HG02610 (cell line): ENCODE measurements at regions not wholly inside any gene's neighbourhood (a gene's known extent, or its start where the extent isn't known, plus 50 kb on each side); places are given as distances from the start of the nearest gene placed in this dataset.
"Not testable (repeated sequence)": the region's sequence is repeated elsewhere in the genome, so short reads cannot be mapped to it uniquely, and the experiment has no call there.

Experiments
- ATAC-seq: cut with Tn5 transposase; IDR thresholded peaks from one replicate; pipeline ENCODE4 v1.9.1; 2021; ENCODE audit warnings: mild to moderate bottlenecking, moderate library complexity; ENCODE audit not compliant: unreplicated experiment

DNA sequence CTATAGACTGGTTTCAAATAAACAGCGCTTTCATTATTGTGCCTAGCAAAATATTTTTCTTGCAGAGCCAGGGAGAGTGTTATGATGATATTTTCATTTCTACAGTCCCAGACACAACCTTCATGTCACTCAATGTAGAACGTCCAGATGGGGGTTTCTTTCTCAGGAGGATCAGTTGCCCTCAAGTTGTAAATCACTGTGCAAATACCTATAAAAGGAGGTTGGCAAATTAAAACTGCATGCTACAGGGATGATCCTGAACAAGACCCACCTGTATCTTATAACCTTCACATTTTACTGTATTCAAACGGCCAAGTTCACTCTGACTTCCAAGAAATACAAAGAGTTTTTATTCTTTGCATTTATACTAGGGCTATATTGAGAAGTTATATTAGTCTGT, 486.0 kb downstream of the EDEM1 start:
- no peak for ATAC-seq

DNA sequence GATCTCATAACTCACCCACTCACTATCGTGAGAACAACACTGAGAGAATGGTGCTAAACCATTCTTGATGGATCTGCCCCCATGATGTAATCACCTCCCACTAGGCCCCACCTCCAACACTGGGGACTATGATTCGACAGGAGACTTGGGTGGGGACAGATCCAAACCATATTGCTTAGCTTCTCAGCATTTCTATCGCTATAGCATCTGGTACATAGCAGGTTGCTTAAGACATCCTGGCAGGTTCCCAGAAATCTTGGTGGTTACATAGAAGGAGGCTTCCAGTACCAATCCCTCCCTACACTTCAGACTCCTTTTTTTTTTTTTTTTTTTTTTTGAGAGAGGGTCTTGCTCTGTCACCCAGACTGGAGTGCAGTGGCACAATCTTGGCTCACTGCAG, 487.8 kb downstream of the EDEM1 start:
- no peak for ATAC-seq

DNA sequence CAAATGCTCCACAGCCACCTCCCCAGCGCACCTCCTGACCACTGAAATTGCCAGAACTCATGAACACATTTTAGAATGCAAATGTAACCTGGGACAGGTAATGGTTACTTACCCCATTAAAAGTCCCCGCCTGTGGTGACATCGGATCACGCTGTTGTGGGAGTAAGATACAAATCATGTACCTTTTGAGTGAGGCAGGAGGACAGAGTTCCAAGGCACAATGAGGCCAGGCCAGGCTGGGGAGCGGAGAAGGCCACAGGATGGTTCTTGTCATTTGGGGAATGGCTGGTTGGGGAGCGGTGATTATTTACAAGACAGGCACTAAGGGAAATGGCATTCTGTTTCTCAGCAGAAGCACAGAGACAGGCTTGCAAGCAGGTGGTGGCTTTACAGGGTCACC, 490.0 kb downstream of the EDEM1 start:
- no peak for ATAC-seq

DNA sequence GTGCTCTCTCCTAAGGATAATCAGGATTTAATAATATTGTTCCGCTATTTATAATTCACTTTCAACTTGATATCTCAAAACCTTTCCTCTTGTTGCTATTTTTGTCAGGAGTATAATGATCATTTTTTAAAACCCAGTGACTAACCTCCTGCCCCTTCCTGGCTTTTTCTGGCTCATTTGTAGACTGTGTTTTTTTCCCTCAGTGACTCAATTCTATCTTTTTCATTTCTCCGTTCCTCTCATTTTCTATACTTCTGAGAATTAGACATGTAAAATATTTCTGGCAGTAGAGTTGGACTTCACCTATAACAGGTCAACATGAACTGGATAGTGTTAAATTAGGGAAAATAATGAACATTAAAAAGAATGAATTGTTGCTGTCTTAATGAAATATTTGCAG, 490.7 kb downstream of the EDEM1 start:
- ATAC-seq = no peak

DNA sequence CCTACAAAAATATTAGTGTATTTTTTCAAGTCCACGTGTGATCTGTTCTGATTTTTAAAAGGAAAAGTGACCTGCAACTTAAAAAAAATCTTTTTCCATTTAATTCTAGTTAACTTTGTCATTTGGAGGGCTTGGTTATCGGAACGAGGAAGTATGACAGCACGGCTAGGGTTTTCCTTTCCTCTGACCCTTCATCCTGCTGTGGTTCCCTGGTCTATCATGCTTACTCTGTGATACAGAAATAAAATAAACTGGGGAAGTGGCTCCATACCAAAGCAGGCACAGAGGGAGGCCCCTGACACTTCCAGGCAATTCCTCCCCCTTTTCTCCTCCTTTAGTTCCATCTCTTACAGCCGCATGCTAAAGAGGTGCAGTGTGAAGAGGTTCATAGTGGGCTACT, 491.3 kb downstream of the EDEM1 start:
- ATAC-seq = no peak

DNA sequence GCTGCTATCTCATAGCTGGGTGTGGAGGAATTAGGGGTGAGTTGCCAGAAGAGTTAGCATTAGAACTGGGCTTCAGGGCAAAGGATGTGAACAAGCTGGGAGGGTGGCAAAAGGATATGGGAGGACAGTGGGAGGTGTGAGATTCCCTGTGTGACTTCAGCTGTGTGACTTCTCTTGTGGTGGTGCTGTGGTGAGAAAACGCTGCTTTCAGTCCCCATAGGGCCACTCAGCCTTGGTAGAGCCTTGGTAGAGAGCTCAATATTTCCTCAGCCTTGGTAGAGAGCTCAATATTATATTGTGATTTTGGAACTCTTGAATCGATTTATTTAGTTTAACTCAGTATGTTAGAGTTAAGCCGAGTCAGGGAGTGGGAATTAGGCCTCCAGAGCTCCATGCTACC, 499.7 kb downstream of the EDEM1 start:
- no peak for ATAC-seq

DNA sequence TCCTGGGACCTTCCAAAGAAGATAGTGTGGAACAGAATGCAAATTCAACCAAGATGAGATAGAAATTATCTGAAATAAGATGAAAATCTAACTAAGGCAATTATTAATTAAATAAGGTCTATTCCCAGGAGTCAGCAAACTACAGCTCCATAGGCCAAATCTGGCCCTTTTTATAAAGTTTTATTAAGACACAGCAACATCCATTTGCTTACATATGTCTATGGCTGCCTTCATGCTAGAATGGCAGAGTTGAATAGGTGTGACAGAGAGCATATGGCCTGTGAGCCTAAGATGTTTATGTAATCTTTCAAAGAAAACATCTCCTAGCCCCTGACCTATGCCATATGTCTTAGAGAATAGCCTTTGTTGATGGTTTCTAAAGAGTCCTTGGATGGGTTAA, 503.0 kb downstream of the EDEM1 start:
- ATAC-seq = no peak

DNA sequence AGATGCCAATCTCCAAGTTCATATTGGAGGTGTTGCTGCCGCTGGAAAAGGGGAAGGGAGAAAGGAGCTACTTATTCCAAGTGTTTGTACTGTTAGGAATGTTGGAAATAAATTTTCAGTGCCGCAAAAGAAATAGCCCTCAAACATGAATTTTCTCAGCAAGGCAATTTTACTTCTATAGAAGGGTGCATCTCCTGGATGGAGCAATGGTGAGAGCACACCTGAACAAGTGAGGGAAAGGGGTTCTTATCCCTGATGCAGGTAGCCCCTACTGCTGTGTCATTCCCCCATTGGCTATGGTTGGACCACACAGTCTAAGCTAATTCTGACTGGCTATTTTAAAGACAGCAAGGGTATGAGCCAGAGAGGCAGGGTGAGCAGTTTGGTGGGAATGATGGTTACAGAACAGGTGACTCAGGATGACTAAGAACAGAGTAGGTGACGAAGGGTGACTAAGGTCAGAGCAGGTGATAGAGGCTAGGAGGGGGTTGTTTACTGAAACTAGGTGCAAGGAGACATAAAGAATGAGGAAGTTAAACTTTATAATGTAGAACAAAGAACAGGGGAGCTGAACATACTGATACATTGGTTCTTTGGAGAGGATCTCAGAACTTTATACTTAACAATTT, 503.5 kb downstream of the EDEM1 start:
- ATAC-seq = no peak

DNA sequence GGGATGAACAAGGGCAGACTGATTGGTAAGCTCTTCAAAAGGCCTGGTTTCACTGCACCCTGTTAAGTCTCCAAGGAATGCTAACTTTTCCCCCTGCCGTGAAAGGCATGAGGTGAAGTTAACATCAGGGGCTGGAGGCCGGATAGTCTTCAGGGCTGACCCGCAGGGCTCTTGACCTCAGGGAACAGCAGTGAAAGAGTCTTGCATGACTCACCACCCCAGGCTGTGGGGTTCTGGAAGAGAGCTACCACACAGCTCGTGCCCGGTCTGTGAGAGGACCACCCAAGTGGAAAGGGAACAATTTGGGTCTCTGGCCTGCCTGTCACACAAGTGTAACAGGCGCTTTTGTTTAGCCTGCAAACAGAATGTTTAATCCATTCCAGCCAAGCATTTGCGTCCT, 504.9 kb downstream of the EDEM1 start:
- no peak for ATAC-seq

DNA sequence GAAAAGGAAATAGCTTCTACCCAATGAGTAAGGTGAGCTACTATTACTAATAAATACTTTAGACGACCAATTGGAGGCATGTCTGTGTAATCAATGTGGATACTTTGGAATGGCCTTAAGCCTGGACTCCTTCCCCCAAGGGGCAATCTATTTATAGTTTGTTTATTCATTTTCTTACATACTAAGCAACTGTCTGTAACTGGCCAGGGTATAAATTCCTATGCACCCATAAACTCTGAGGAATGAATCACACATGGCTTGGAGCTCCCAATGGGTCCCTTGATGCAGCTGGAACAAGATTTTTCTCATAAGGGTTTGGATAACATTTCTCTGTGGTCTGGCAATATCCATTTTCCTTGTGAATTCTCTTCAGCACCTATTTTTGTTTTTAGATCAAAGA, 506.8 kb downstream of the EDEM1 start:
- no peak for ATAC-seq

DNA sequence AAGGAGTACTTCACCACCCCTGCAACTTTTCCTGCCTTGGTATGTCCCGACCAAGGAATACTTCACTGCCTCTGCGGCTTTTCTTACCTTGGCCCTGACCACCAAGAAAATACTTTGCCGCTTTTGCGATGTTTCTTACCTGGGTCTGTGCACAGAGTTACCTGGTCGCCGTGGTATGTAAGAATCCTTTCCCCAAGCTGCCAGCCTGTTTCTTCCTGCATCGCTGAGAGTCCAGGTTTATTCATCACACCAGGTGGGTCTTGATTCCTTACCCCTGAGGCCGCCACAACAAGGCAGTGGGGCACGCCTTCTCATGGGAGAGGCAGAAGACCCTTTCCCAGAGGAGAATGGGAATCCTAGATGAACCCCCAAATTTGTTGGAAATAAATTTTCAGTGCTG, 511.3 kb downstream of the EDEM1 start:
- ATAC-seq = no peak

DNA sequence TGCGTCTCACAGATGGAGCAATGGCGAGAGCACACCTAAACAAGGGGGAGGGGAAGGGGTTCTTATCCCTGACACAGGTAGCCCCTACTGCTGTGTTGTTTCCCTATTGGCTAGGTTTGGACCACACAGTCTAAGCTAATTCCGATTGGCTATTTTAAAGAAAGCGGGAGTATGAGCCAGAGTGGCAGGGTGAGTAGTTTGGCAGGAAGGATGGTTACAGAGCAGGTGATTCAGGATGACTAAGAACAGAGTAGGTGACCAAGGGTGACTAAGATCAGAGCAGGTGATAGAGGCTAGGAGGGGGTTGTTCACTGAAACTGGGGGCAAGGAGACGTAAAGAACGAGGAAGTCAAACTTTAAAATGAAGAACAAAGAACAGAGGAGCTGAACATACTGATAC, 511.8 kb downstream of the EDEM1 start:
- ATAC-seq = no peak

DNA sequence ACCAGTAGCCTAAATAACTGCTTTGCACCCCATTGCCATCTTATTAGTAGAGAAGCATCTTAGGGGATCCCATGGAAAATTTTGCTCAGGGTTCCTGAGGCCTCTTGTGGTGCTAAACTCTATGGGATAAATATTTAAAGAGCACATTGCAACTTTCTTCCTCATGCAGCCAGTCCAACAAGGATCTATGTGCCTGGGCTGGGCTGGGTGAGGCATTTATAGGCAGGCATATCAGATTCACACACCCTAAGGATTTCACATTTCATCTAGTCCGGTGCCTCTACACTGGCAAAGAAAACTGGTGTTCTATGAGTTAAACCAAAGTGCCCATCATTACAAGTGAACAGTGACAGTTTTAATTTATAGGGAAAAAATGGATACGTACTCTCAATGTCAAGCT, 512.3 kb downstream of the EDEM1 start:
- no peak for ATAC-seq

DNA sequence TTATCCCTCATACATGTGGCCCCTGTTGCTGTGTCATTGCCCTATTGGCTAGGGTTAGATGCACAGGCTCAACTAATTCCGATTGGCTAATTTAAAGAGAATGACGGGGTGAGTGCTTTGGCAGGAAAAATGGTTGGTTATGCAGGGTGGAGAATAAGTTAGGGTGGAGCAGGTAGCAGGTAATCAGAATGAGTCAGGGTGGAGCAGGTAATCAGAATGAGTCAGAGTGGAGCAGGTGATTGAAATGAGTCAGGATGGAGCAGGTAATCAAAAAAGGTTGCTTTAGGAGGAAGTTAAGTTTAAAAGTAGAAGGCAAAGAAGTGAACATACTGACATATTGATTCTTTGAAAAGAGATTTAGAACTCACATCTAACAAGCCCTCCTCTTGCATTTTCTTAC, 513.5 kb downstream of the EDEM1 start:
- not testable (repeated sequence) for ATAC-seq

DNA sequence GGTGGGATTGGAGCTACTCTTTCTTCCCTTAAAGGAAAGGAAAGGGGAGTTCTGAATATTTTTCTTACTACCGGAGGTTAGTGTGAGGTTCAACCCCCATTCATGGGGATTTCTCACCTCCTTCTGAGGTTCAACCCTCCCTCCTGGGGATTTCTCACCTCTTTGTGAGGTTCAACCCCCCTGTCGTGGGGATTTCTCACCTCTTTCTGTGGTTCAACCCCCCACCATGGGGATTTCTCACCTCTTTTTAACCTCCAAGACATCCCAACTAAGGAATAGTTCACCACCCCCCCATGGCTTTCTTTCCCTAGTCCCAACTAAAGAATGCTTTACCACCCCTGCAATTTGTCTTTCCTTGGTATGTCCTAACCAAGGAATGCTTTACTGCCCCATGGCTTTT, 520.3 kb downstream of the EDEM1 start:
- ATAC-seq = peak; percentile 65

DNA sequence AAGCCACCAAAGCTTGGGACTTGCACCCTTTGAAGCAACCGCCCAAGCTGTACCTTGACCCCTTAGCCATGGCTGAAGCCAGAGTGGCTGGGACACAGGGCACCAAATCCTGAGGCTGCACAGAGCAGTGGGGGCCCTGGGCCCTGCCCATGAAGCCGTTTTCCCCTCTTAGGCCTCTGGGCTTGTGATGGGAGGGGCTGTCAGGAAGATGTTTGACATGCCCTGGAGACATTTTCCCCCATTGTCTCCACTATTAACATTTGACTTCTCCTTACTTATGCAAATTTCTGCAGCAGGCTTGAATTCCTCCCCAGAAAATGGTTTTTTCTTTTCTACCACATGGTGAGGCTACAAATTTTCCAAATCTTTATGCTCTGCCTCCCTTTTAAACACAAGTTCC, 522.2 kb downstream of the EDEM1 start:
- no peak for ATAC-seq

DNA sequence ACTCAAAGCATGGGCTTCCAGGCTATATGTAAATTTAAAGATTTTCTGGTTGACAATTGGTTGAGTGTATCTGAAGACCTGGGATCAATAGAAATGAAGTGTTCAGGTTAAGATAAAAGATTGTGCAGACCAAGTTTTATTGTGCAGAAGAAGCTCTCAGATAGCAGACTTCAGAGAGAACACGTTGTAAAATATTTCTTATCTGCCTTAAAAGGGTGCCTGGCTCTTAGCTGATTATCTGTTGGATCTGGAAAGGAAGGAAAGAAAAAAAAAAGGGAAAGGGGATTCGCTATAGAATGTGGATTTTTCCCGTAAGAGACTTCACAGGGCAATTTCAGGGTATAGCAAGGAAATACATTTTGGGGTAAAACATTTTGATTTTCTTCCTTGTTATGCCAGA, 523.2 kb downstream of the EDEM1 start:
- ATAC-seq = no peak

DNA sequence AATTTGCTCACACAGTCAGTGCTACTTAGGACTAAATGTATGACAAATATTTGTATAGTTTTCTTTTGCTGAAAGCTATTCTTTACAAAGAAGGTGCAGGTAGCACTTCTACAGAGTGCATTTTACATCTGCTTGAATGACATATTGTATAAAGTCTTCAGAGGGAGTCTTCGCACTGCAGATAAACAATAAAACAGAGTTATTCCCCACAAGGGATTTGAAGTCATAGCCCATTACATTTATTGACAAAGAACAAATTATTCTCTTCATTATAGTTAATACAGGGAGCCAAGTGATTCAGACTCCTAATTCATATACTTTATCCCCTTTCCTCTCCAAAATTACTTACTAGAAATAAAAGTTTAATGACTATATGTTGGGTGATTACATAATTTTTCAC, 529.7 kb downstream of the EDEM1 start:
- ATAC-seq = no peak

DNA sequence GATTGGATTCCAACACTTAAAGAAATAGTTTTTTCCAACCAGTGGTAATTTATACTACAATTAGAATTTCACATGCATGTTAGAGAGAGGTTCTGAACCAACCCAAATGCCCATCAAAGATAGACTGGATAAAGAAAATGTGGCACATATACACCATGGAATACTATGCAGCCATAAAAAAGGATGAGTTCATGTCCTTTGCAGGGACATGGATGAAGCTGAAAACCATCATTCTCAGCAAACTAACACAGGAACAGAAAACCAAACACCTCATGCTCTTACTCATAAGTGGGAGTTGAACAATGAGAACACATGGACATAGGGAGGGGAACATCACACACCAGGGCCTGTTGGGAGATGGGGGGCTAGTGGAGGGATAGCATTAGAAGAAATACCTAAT, 532.2 kb downstream of the EDEM1 start:
- not testable (repeated sequence) for ATAC-seq

DNA sequence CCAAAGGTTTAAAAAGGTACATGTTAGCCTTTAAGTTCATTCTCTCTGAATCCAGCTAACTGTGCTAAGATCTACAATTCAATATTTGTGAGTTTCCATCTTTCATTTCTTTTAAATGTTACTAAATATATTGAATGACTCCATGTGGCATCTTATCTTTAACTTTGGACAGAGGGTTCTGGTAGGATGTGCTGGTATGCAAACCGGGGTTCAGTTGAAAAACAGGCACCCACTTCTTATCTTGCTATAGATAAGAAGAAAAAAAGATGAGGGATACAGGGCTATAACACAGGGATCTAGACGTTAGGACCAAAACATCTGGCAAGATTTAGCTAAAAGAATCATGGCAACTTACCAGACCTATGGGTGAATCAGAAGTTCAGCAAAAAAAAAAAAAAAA, 538.3 kb downstream of the EDEM1 start:
- no peak for ATAC-seq

DNA sequence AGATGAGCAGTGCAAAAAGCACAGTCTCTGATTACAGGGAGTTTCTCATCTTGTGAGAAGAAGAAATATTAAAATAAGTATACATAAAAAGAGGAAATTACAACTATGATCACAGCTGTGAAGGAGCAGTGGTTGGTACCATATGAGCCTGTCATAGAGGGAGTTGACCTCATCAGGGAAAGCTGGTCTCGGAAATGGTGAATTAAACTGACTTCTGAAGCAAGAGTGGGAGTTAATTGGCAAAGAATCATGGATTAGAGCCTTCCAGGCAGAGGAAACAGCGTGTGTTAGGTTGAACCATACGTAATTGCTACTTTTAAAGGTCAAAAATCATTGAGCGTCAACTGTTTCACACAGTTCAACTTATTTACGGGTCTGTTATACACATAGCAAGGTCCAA, 539.1 kb downstream of the EDEM1 start:
- ATAC-seq = no peak

DNA sequence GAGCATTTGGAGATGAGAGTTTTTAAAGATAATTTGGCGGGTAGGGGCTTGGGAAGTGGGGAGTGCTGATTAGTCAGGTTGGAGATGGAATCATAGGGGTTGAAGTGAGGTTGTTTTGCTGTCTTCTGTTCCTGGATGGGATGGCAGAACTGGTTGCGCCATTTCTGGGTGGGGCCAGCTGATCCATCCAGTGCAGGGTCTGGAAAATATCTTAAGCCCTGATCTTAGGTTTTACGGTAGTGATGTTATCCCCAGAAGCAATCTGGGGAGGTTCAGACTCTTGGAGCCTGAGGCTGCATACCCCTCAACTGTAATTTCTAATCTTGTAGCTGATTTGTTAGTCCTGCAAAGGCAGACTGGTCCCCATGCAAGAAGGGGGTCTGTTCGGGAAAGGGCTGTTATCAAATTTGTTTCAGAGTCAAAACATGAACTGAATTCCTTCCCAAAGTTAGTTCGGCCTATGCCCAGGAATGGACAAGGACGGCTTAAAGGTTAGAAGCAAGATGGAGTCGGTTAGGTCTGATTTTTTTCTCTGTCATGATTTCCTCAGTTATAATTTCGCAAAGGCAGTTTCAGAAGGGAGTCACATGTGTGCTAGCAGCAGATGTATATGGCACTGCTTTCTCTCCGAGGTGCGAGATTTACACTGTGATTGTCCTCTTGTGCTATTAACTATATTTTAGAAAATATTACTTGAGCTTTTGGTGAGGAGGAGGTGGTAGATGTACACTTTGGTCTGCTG, 540.4 kb downstream of the EDEM1 start:
- no peak for ATAC-seq

DNA sequence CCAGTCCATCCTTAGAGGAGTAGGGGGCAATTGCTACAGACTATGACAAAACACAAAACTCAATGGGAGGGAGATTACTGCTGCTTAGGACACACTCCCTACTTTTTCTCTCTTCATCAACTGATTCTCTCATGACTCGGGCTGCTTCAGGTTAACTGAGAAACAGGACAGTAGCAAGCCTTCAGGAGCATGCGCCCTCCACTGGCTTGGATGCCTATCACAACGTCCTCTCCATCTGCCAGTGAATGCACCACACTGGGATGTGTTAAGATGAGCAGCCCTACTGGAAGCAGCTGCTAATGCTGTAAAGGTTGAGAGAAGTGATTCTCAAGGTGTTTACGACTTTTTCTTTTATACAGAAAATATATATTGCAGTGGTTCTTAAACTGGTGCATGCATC, 542.3 kb downstream of the EDEM1 start:
- ATAC-seq = no peak
